HEK293 (cell line): ENCODE measurements at regions not wholly inside any gene's neighbourhood (a gene's known extent, or its start where the extent isn't known, plus 50 kb on each side); places are given as distances from the start of the nearest gene placed in this dataset.

ENCODE experiments used
- CTCF ChIP-seq: fragments of 450-650 bp; formaldehyde crosslinking; IDR thresholded peaks from 2 replicates; pipeline ENCODE4 v1.5.1; 2016; ENCODE audit warnings: missing biosample characterization, missing genetic modification characterization
- ELK4 ChIP-seq: IDR thresholded peaks from 2 replicates; pipeline ENCODE4 v1.6.1; 2011; ENCODE audit warnings: mild to moderate bottlenecking, low read depth, low read length, borderline replicate concordance
- SETDB1 ChIP-seq: IDR thresholded peaks from one replicate; pipeline ENCODE4 v1.6.1; 2017; ENCODE audit warnings: mild to moderate bottlenecking, low read length, moderate library complexity, mixed read lengths; ENCODE audit not compliant: insufficient read length
- TCF7L2 ChIP-seq: IDR thresholded peaks from 2 replicates; pipeline ENCODE4 v1.6.1; 2011; ENCODE audit warnings: low read depth, mild to moderate bottlenecking, inconsistent platforms, low read length, moderate library complexity, borderline replicate concordance
- ZNF223 ChIP-seq: fragments of 450-650 bp; formaldehyde crosslinking; IDR thresholded peaks from 2 replicates; pipeline ENCODE4 v1.5.1; 2016; ENCODE audit warnings: missing biosample characterization, missing genetic modification characterization
- ZNF549 ChIP-seq: fragments of 450-650 bp; IDR thresholded peaks from 2 replicates; pipeline ENCODE4 v1.5.1; 2018; ENCODE audit warnings: missing biosample characterization, missing genetic modification characterization, mild to moderate bottlenecking, inconsistent platforms, moderate library complexity
- ZNF639 ChIP-seq: fragments of 450-650 bp; formaldehyde crosslinking; IDR thresholded peaks from 2 replicates; pipeline ENCODE4 v1.5.1; 2016; ENCODE audit warnings: missing biosample characterization, missing genetic modification characterization

GRCh38 chr11:109749476-109749875, 327.5 kb downstream of the C11orf87 start:
- TF ChIP-seq SETDB1 (no peak), TCF7L2 (no peak), ZNF549 (no peak), CTCF (tag by site-specific recombination) (no peak), ZNF223 (tag by site-specific recombination) (no peak), ELK4 (no peak), ZNF639 (tag by site-specific recombination) (no peak)
